HepG2 (cell line): ENCODE measurements at regions not wholly inside any gene's neighbourhood (a gene's known extent, or its start where the extent isn't known, plus 50 kb on each side); places are given as distances from the start of the nearest gene placed in this dataset.

Experiments used
- MEIS1 ChIP-seq: sonication (generic); formaldehyde crosslinking; IDR thresholded peaks from 2 replicates; pipeline ENCODE4 v1.9.0; 2021; ENCODE audit warnings: mild to moderate bottlenecking, missing genetic modification reagents, moderate library complexity, borderline replicate concordance
- SIX1 ChIP-seq: sonication (generic); formaldehyde crosslinking; IDR thresholded peaks from 2 replicates; pipeline ENCODE4 v1.4.0; 2020; ENCODE audit warnings: missing genetic modification reagents, borderline replicate concordance
- SOX5 ChIP-seq: IDR thresholded peaks from 2 replicates; pipeline ENCODE4 v1.6.1; 2016; ENCODE audit warnings: borderline replicate concordance
- ZNF616 ChIP-seq: sonication (generic); formaldehyde crosslinking; IDR thresholded peaks from 2 replicates; pipeline ENCODE4 v1.5.0; 2020; ENCODE audit warnings: low read depth, mild to moderate bottlenecking, missing genetic modification reagents
- TF ChIP-seq, protein P1 (sequence below): sonication (generic); formaldehyde crosslinking; IDR thresholded peaks from 2 replicates; pipeline ENCODE4 v1.5.0; 2020; ENCODE audit warnings: missing genetic modification reagents
- TF ChIP-seq, protein P2 (sequence below): sonication (generic); formaldehyde crosslinking; IDR thresholded peaks from 2 replicates; pipeline ENCODE4 v1.8.1; 2023; ENCODE audit warnings: mild to moderate bottlenecking, missing genetic modification reagents, borderline replicate concordance
- TF ChIP-seq, protein P3 (sequence below): sonication (generic); formaldehyde crosslinking; IDR thresholded peaks from 2 replicates; pipeline ENCODE4 v1.5.1; 2020; ENCODE audit warnings: mild to moderate bottlenecking, missing genetic modification reagents, moderate library complexity

DNA sequence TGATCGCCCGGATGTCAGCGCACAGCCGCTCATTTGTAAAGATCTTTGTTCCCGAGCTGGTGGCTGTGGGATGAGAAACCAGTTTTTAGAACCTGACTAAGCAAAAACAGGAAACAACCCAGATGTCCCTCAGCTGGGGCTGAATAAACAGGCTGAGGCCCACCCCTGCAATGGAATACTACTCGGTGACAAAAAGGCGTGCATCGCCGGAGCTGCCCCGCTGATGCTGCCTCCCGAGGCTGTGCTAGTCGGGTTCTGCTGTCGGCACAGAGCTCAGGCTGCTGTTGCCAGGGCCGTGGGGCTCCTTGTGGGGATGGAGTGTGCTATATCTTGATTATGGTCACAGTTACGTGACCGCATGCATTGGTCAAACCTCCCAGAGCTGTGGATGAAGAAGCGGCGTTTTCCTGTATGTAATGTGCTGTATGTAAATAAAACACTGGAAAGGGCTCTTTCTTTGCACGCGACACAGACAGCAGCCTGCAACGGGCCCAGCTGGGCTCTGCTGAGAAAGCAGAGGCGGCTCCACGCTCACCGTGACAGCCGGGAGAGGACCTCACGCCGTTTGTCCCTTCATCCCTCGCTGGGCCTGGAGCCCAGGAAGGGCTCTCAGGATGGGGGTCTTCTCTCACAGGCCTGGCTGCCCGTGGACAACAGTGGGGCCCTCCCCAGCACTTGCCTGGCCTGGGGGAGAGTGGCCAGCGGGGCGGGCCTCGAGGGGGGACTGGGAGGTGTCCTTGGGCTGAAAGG lies 51.5 kb upstream of the RNU6ATAC start (continued):
- TF ChIP-seq, protein P1, sequence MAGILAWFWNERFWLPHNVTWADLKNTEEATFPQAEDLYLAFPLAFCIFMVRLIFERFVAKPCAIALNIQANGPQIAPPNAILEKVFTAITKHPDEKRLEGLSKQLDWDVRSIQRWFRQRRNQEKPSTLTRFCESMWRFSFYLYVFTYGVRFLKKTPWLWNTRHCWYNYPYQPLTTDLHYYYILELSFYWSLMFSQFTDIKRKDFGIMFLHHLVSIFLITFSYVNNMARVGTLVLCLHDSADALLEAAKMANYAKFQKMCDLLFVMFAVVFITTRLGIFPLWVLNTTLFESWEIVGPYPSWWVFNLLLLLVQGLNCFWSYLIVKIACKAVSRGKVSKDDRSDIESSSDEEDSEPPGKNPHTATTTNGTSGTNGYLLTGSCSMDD, result 0 out of 2 replicates have a peak, but pooled peaks have one; percentile 62
- no peak for TF ChIP-seq MEIS1
- no peak for TF ChIP-seq ZNF616 (CRISPR knock-in tag)
- TF ChIP-seq, protein P2, sequence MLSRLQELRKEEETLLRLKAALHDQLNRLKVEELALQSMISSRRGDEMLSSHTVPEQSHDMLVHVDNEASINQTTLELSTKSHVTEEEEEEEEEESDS (CRISPR knock-in tag), result no peak
- no peak; the same call in 1 of the 2 replicates for TF ChIP-seq SOX5 (CRISPR knock-in tag)
- TF ChIP-seq SIX1 (CRISPR knock-in tag), result no peak
- TF ChIP-seq, protein P3, sequence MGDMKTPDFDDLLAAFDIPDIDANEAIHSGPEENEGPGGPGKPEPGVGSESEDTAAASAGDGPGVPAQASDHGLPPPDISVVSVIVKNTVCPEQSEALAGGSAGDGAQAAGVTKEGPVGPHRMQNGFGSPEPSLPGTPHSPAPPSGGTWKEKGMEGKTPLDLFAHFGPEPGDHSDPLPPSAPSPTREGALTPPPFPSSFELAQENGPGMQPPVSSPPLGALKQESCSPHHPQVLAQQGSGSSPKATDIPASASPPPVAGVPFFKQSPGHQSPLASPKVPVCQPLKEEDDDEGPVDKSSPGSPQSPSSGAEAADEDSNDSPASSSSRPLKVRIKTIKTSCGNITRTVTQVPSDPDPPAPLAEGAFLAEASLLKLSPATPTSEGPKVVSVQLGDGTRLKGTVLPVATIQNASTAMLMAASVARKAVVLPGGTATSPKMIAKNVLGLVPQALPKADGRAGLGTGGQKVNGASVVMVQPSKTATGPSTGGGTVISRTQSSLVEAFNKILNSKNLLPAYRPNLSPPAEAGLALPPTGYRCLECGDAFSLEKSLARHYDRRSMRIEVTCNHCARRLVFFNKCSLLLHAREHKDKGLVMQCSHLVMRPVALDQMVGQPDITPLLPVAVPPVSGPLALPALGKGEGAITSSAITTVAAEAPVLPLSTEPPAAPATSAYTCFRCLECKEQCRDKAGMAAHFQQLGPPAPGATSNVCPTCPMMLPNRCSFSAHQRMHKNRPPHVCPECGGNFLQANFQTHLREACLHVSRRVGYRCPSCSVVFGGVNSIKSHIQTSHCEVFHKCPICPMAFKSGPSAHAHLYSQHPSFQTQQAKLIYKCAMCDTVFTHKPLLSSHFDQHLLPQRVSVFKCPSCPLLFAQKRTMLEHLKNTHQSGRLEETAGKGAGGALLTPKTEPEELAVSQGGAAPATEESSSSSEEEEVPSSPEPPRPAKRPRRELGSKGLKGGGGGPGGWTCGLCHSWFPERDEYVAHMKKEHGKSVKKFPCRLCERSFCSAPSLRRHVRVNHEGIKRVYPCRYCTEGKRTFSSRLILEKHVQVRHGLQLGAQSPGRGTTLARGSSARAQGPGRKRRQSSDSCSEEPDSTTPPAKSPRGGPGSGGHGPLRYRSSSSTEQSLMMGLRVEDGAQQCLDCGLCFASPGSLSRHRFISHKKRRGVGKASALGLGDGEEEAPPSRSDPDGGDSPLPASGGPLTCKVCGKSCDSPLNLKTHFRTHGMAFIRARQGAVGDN (CRISPR knock-in tag), result peak; percentile 67
